Ovary (tissue), 3 donors: ENCODE measurements at regions not wholly inside any gene's neighbourhood (a gene's known extent, or its start where the extent isn't known, plus 50 kb on each side); places are given as distances from the start of the nearest gene placed in this dataset.

Experiments
- POLR2A ChIP-seq: fragments of 450-650 bp; IDR thresholded peaks from one replicate; pipeline ENCODE4 v1.6.1; 2017; ENCODE audit warnings: antibody characterized with exemption, mild to moderate bottlenecking, moderate library complexity
- TF ChIP-seq, protein P1 (sequence below), 3 donors: fragments of 450-650 bp in 2 of 3; fragments of 200-600 bp in 1 of 3; IDR thresholded peaks; one replicate each; pipeline versions ENCODE4 v1.5.1 to v1.8.0; 2016 to 2022; ENCODE audit warnings: antibody characterized with exemption in 3 of 3, mild to moderate bottlenecking in 1 of 3
- donor health status: DM: no; HTN: no; CAD: no.

DNA sequence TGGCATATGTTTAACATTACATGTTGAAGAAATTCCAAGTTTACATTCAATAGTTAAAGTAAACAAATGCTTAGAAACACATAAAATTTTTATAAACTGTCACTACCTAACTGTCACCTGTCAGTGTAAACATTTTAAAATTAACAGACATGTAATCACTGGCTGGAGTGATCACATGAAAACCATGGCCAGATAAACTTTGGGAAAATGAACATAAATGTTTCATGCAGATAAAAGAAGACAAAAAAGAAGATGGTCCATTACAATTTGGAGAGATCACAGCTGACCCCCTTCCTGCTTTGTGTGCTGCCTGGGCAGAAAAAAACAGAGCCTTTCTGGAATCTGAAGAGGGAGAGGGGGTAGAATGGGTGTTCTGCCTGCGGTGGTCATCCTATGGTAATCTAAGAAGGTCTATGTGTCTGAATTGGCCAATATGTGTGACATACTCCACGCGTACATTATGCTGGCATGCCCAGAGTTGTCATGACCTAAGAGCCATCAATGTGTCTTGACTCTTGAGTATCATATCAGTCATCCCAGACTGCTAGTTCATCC, 57.5 kb upstream of the MEOX2 start:
- TF ChIP-seq, protein P1, sequence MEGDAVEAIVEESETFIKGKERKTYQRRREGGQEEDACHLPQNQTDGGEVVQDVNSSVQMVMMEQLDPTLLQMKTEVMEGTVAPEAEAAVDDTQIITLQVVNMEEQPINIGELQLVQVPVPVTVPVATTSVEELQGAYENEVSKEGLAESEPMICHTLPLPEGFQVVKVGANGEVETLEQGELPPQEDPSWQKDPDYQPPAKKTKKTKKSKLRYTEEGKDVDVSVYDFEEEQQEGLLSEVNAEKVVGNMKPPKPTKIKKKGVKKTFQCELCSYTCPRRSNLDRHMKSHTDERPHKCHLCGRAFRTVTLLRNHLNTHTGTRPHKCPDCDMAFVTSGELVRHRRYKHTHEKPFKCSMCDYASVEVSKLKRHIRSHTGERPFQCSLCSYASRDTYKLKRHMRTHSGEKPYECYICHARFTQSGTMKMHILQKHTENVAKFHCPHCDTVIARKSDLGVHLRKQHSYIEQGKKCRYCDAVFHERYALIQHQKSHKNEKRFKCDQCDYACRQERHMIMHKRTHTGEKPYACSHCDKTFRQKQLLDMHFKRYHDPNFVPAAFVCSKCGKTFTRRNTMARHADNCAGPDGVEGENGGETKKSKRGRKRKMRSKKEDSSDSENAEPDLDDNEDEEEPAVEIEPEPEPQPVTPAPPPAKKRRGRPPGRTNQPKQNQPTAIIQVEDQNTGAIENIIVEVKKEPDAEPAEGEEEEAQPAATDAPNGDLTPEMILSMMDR (IDR thresholded peaks at IDR 0.05): no peak
- no peak for TF ChIP-seq POLR2A
